Right cardiac atrium (tissue), 5 donors: ENCODE measurements at regions not wholly inside any gene's neighbourhood (a gene's known extent, or its start where the extent isn't known, plus 50 kb on each side); places are given as distances from the start of the nearest gene placed in this dataset.
"Not testable (repeated sequence)": the region's sequence is repeated elsewhere in the genome, so short reads cannot be mapped to it uniquely, and the experiment has no call there.

ENCODE experiments used
- ATAC-seq, 2 donors: fragments of 200-7000 bp; cut with Tn5 transposase; one replicate each; pipeline versions ENCODE4 v1.8.0 to v1.9.1; 2020; ENCODE audit warnings: moderate library complexity in 2 of 2, mild to moderate bottlenecking in 1 of 2
- DNase-seq, 3 donors: peaks; one replicate each; pipeline ENCODE4 v3.0.0-alpha.2; 2020
- H3K27ac ChIP-seq: one replicate; pipeline ENCODE4 v1.5.1; 2013; ENCODE audit warnings: mild to moderate bottlenecking, low read length, control low read depth, moderate library complexity
- H3K27me3 ChIP-seq: one replicate; pipeline ENCODE4 v1.6.1; 2013; ENCODE audit not compliant: control insufficient read depth, insufficient read depth
- H3K4me1 ChIP-seq: one replicate; pipeline ENCODE4 v1.6.1; 2013; ENCODE audit warnings: low read length; ENCODE audit not compliant: control insufficient read depth, insufficient read depth
- H3K4me3 ChIP-seq: one replicate; pipeline ENCODE4 v1.5.1; 2013; ENCODE audit warnings: low read length, control low read depth
- H3K9me3 ChIP-seq: one replicate; pipeline ENCODE4 v1.6.1; 2013; ENCODE audit warnings: low read length; ENCODE audit not compliant: control insufficient read depth
- WGBS: extraction: QIAGEN DNeasy Blood & Tissue Kit; methylation state at CpG from one replicate; pipeline ENCODE4 v1.1.7; 2013; 5-methylcytosine and 5-hydroxymethylcytosine counted together
- intact Hi-C, 4 donors: fragments of 100-400 bp; cut with DNase I; formaldehyde crosslinking; loops; one replicate each; pipeline versions ENCODE4 v1.11.0 to v1.14.0; 2022 to 2023
- donor health status: healthy with polysubstance abuse.
- donor health status: DM: no; HTN: yes; CAD: no.
- donor health status: DM: no; HTN: no; CAD: no.
- donor health status: DM: no; HTN: yes; CAD: no; lungs with severe emphysema.
- donor health status: DM: yes; HTN: yes; CAD: no.

- H3K4me3 ChIP-seq, H3K27me3 ChIP-seq, DNase-seq, H3K4me1 ChIP-seq, H3K9me3 ChIP-seq, H3K27ac ChIP-seq, intact Hi-C loops: not testable (repeated sequence)
- ATAC-seq = peak; percentile 66 to 73
Measured at GRCh38 chr16:22606619-22607018, 95.9 kb downstream of the NPIPB5 start.

GRCh38 chr16:22609798-22610197 is 99.1 kb downstream of the NPIPB5 start:
- 33% methylated on average over 1 of the region's 2 CpGs for WGBS
- DNase-seq, H3K4me1 ChIP-seq, intact Hi-C loops, H3K9me3 ChIP-seq, H3K4me3 ChIP-seq, H3K27ac ChIP-seq, H3K27me3 ChIP-seq: not testable (repeated sequence)
- peak in 1 of 2 donors; percentile 8 for ATAC-seq

- H3K4me3 ChIP-seq, ATAC-seq, H3K4me1 ChIP-seq, intact Hi-C loops, H3K9me3 ChIP-seq, H3K27me3 ChIP-seq, H3K27ac ChIP-seq, DNase-seq: not testable (repeated sequence)
- 78% methylated on average over 4 of the region's 4 CpGs for WGBS
Measured at GRCh38 chr16:22611128-22611527, 100.4 kb downstream of the NPIPB5 start.

GRCh38 chr16:22614271-22614947 is 103.7 kb downstream of the NPIPB5 start:
- no peak for DNase-seq
- intact Hi-C loops = no loop called here
- no peaks in the 10 kb centered on the region for H3K4me1 ChIP-seq
- H3K27me3 ChIP-seq = no peaks in the 10 kb centered on the region
- H3K9me3 ChIP-seq = no peaks in the 10 kb centered on the region
- no peak overlapping the region for H3K27ac ChIP-seq
- H3K4me3 ChIP-seq = no peak overlapping the region
- ATAC-seq = no peak
- 71% methylated on average over 6 of the region's 6 CpGs for WGBS

- no peaks in the 10 kb centered on the region for H3K27me3 ChIP-seq
- WGBS = 78% methylated on average over 5 of the region's 5 CpGs
- H3K27ac ChIP-seq = no peak overlapping the region
- no peak for ATAC-seq
- no peak overlapping the region for H3K4me3 ChIP-seq
- no peaks in the 10 kb centered on the region for H3K9me3 ChIP-seq
- no peaks in the 10 kb centered on the region for H3K4me1 ChIP-seq
- intact Hi-C loops = no loop called here
- no peak for DNase-seq
Measured at GRCh38 chr16:22618842-22619241, 108.2 kb downstream of the NPIPB5 start.

GRCh38 chr16:22621586-22622155 is 111.0 kb downstream of the NPIPB5 start:
- intact Hi-C loops = no loop called here
- Histone ChIP-seq H3K9me3 (no peaks in the 10 kb centered on the region), H3K4me1 (no peaks in the 10 kb centered on the region), H3K27ac (no peak overlapping the region), H3K4me3 (no peak overlapping the region), H3K27me3 (no peaks in the 10 kb centered on the region)
- no peak for DNase-seq
- no peak for ATAC-seq
- 59% methylated on average over 7 of the region's 7 CpGs for WGBS

- Histone ChIP-seq H3K27me3 (no peaks in the 10 kb centered on the region), H3K4me1 (no peaks in the 10 kb centered on the region), H3K9me3 (no peaks in the 10 kb centered on the region), H3K4me3 (no peak overlapping the region), H3K27ac (no peak overlapping the region)
- ATAC-seq (no peak), DNase-seq (no peak)
- intact Hi-C loops = no loop called here
- WGBS = 83% methylated on average over 5 of the region's 5 CpGs
Measured at GRCh38 chr16:22622703-22623102, 112.0 kb downstream of the NPIPB5 start.

GRCh38 chr16:22623351-22623781 is 112.7 kb downstream of the NPIPB5 start:
- H3K4me1 ChIP-seq = no peaks in the 10 kb centered on the region
- DNase-seq = no peak
- WGBS = 70% methylated on average over 2 of the region's 2 CpGs

GRCh38 chr16:22624038-22624799 is 113.5 kb downstream of the NPIPB5 start:
- H3K27me3 ChIP-seq = no peaks in the 10 kb centered on the region
- no peaks in the 10 kb centered on the region for H3K4me1 ChIP-seq
- no peaks in the 10 kb centered on the region for H3K9me3 ChIP-seq
- DNase-seq (no peak), ATAC-seq (no peak)
- intact Hi-C loops = no loop called here
- WGBS = 63% methylated on average over 18 of the region's 18 CpGs
- H3K4me3 ChIP-seq = no peak overlapping the region
- no peak overlapping the region for H3K27ac ChIP-seq

More at GRCh38 chr16:22623351-22623781, 112.7 kb downstream of the NPIPB5 start:
- ATAC-seq = no peak
- Histone ChIP-seq H3K27ac (no peak overlapping the region), H3K27me3 (no peaks in the 10 kb centered on the region), H3K4me3 (no peak overlapping the region), H3K9me3 (no peaks in the 10 kb centered on the region)
- intact Hi-C loops = no loop called here

GRCh38 chr16:22624800-22625533 is 114.3 kb downstream of the NPIPB5 start:
- Histone ChIP-seq H3K27me3 (no peaks in the 10 kb centered on the region), H3K4me1 (no peaks in the 10 kb centered on the region), H3K4me3 (no peak overlapping the region), H3K27ac (no peak overlapping the region), H3K9me3 (no peaks in the 10 kb centered on the region)
- ATAC-seq (no peak), DNase-seq (no peak)
- intact Hi-C loops = no loop called here
- 70% methylated on average over 7 of the region's 7 CpGs for WGBS

- Histone ChIP-seq H3K27ac (no peak overlapping the region), H3K27me3 (no peaks in the 10 kb centered on the region), H3K4me1 (no peaks in the 10 kb centered on the region), H3K9me3 (no peaks in the 10 kb centered on the region), H3K4me3 (no peak overlapping the region)
- 60% methylated on average over 2 of the region's 2 CpGs for WGBS
- no peak for ATAC-seq
- no peak for DNase-seq
- intact Hi-C loops = no loop called here
Measured at GRCh38 chr16:22625967-22626366, 115.3 kb downstream of the NPIPB5 start.
